ENCODE measurements at regions not wholly inside any gene's neighbourhood (a gene's known extent, or its start where the extent isn't known, plus 50 kb on each side); places are given as distances from the start of the nearest gene placed in this dataset.
"Not testable (repeated sequence)": the region's sequence is repeated elsewhere in the genome, so short reads cannot be mapped to it uniquely, and the experiment has no call there.

DNA sequence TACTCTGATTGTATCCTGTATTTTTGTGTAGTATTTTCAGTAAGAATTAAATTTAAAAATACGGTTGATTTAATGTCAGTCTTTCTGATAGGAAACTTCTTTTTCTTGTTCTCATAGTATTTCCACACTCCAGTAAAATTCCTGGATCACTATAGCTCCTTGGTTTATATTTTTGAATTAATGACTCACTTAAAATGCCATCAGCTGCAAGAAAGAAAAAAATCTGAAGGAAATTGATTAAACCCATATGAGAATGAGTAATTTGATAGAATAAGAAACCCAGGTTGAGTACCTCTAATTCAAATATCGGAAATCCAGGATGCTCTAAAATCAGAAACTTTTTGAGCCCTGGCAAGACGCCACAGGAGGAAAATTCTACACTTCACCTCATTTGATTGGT is 186.8 kb upstream of the RND3 start:
- H3K27ac ChIP-seq (ENCODE audit: low read depth, low read length), result no peak overlapping the region
- H3K4me3 ChIP-seq (ENCODE audit: low read length), result no peak overlapping the region
- no peaks in the 10 kb centered on the region for H3K4me1 ChIP-seq (ENCODE audit: control insufficient read depth, low read length)
- H3K4me2 ChIP-seq (ENCODE audit: low read length), result no peak overlapping the region
- no peaks in the 10 kb centered on the region for H3K9me3 ChIP-seq (ENCODE audit: control insufficient read depth, insufficient read depth, low read length)
- H3K36me3 ChIP-seq (ENCODE audit: control insufficient read depth, low read length), result no peaks in the 10 kb centered on the region
- H3K9me2 ChIP-seq (replicated peaks; ENCODE audit: control insufficient read depth, low read length), result no peaks in the 10 kb centered on the region
- TF ChIP-seq, protein P1, sequence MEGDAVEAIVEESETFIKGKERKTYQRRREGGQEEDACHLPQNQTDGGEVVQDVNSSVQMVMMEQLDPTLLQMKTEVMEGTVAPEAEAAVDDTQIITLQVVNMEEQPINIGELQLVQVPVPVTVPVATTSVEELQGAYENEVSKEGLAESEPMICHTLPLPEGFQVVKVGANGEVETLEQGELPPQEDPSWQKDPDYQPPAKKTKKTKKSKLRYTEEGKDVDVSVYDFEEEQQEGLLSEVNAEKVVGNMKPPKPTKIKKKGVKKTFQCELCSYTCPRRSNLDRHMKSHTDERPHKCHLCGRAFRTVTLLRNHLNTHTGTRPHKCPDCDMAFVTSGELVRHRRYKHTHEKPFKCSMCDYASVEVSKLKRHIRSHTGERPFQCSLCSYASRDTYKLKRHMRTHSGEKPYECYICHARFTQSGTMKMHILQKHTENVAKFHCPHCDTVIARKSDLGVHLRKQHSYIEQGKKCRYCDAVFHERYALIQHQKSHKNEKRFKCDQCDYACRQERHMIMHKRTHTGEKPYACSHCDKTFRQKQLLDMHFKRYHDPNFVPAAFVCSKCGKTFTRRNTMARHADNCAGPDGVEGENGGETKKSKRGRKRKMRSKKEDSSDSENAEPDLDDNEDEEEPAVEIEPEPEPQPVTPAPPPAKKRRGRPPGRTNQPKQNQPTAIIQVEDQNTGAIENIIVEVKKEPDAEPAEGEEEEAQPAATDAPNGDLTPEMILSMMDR (IDR thresholded peaks at IDR 0.05; ENCODE audit: low read depth, low read length, poor library complexity, severe bottlenecking), result no peak
- no peak for TF ChIP-seq EZH2phosphoT487 (IDR thresholded peaks at IDR 0.05; ENCODE audit: borderline replicate concordance, low read length)
- H3F3A ChIP-seq (ENCODE audit: control insufficient read depth, insufficient read depth), result no peaks in the 10 kb centered on the region
- no peaks in the 10 kb centered on the region for H3K27me3 ChIP-seq (ENCODE audit: control insufficient read depth, low read length)
- no peaks in the 10 kb centered on the region for H3K79me2 ChIP-seq (ENCODE audit: control insufficient read depth, low read length)
- H4K20me1 ChIP-seq (ENCODE audit: control insufficient read depth, insufficient read depth, low read depth, low read length), result no peaks in the 10 kb centered on the region

DNA sequence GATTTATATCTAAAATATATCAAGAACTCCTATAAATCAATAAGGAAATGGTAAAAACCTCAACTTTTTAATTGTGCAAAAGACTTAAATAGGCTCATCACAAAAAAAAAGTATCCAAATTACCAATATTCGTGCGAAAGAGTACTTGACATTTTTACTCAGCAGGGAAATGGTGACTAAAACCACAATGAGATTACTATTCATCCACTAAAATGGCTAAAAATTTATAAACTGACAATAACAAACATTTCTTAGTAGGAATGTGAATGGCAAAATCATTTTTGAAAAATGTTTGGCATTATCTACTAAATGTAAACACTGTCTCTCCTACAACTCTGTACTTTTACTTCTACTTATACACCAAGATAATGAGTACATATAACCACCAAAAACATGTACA is 184.8 kb upstream of the RND3 start:
- Histone ChIP-seq H3K9me2 (replicated peaks; ENCODE audit: control insufficient read depth, low read length) (no peaks in the 10 kb centered on the region), H3F3A (ENCODE audit: control insufficient read depth, insufficient read depth) (no peaks in the 10 kb centered on the region), H3K27ac (ENCODE audit: low read depth, low read length) (no peak overlapping the region), H3K4me1 (ENCODE audit: control insufficient read depth, low read length) (no peaks in the 10 kb centered on the region), H3K27me3 (ENCODE audit: control insufficient read depth, low read length) (no peaks in the 10 kb centered on the region), H3K79me2 (ENCODE audit: control insufficient read depth, low read length) (no peaks in the 10 kb centered on the region), H3K4me2 (ENCODE audit: low read length) (no peak overlapping the region), H3K4me3 (ENCODE audit: low read length) (no peak overlapping the region), H3K36me3 (ENCODE audit: control insufficient read depth, low read length) (no peaks in the 10 kb centered on the region), H4K20me1 (ENCODE audit: control insufficient read depth, insufficient read depth, low read depth, low read length) (no peaks in the 10 kb centered on the region), H3K9me3 (ENCODE audit: control insufficient read depth, insufficient read depth, low read length) (no peaks in the 10 kb centered on the region)
- TF ChIP-seq EZH2phosphoT487 (IDR thresholded peaks at IDR 0.05; ENCODE audit: borderline replicate concordance, low read length), result no peak
- TF ChIP-seq, protein P1 (IDR thresholded peaks at IDR 0.05; ENCODE audit: low read depth, low read length, poor library complexity, severe bottlenecking), result no peak

DNA sequence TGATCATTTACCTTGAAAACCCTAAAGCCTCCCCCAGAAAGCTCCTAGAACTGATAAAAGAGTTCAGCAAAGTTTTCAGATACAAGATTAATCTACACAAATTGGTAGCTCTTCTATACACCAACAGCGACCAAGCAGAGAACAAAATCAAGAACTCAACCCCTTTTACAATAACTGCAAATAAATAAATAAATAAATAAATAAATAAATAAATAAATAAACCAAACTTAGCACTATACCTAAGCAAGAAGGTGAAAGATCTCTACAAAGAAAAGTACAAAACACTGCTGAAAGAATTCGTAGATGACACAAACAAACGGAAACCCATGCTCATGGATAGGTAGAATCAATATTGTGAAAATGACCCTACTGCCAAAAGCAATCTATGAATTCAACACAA is 182.0 kb upstream of the RND3 start:
- TF ChIP-seq, protein P1 (IDR thresholded peaks at IDR 0.05; ENCODE audit: low read depth, low read length, poor library complexity, severe bottlenecking), result no peak
- TF ChIP-seq EZH2phosphoT487 (IDR thresholded peaks at IDR 0.05; ENCODE audit: borderline replicate concordance, low read length), result no peak
- no peaks in the 10 kb centered on the region for H3K36me3 ChIP-seq (ENCODE audit: control insufficient read depth, low read length)

DNA sequence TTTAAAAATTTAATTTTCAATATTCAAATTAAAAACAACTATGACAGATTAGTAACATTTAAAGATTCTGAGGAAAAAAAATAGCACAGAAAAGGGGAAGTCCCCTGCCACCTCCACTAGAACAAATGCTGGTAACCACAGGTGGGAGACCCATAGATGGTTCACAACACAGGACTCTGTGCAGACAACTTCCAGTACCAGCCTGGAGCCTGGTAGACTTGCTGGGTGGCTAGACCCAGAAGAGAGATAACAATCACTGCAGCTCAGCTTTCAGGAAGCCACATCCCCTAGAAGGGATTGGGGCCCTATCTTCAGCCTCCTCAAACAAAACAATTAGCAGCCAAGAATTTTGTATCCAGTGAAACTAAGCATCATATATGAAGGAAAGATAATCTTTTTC is 179.6 kb upstream of the RND3 start:
- not testable (repeated sequence) for H3K27ac ChIP-seq (ENCODE audit: low read depth, low read length); H3K79me2 ChIP-seq (ENCODE audit: control insufficient read depth, low read length); H3K4me2 ChIP-seq (ENCODE audit: low read length); H3F3A ChIP-seq (ENCODE audit: control insufficient read depth, insufficient read depth); H3K9me2 ChIP-seq (replicated peaks; ENCODE audit: control insufficient read depth, low read length); H3K27me3 ChIP-seq (ENCODE audit: control insufficient read depth, low read length); H3K9me3 ChIP-seq (ENCODE audit: control insufficient read depth, insufficient read depth, low read length); H3K4me3 ChIP-seq (ENCODE audit: low read length); H3K36me3 ChIP-seq (ENCODE audit: control insufficient read depth, low read length); H4K20me1 ChIP-seq (ENCODE audit: control insufficient read depth, insufficient read depth, low read depth, low read length); H3K4me1 ChIP-seq (ENCODE audit: control insufficient read depth, low read length)

More for the DNA sequence above, 182.0 kb upstream of the RND3 start:
- no peak overlapping the region for H3K27ac ChIP-seq (ENCODE audit: low read depth, low read length)
- H3K9me2 ChIP-seq (replicated peaks; ENCODE audit: control insufficient read depth, low read length), result no peaks in the 10 kb centered on the region
- H3F3A ChIP-seq (ENCODE audit: control insufficient read depth, insufficient read depth), result no peaks in the 10 kb centered on the region
- H3K27me3 ChIP-seq (ENCODE audit: control insufficient read depth, low read length), result no peaks in the 10 kb centered on the region
- no peaks in the 10 kb centered on the region for H3K4me1 ChIP-seq (ENCODE audit: control insufficient read depth, low read length)
- H3K9me3 ChIP-seq (ENCODE audit: control insufficient read depth, insufficient read depth, low read length), result no peaks in the 10 kb centered on the region
- no peaks in the 10 kb centered on the region for H3K79me2 ChIP-seq (ENCODE audit: control insufficient read depth, low read length)
- no peak overlapping the region for H3K4me2 ChIP-seq (ENCODE audit: low read length)
- no peak overlapping the region for H3K4me3 ChIP-seq (ENCODE audit: low read length)
- no peaks in the 10 kb centered on the region for H4K20me1 ChIP-seq (ENCODE audit: control insufficient read depth, insufficient read depth, low read depth, low read length)

All from DOHH2 (cell line).